Suprapubic skin (tissue), 4 donors: ENCODE measurements at regions not wholly inside any gene's neighbourhood (a gene's known extent, or its start where the extent isn't known, plus 50 kb on each side); places are given as distances from the start of the nearest gene placed in this dataset.

Experiments used
- POLR2A ChIP-seq, 2 donors: fragments of 450-650 bp; IDR thresholded peaks; one replicate each; pipeline ENCODE4 v1.6.1; 2017; ENCODE audit warnings: antibody characterized with exemption in 2 of 2, mild to moderate bottlenecking in 2 of 2, moderate library complexity in 2 of 2
- POLR2AphosphoS5 ChIP-seq, 3 donors: sonication (generic); formaldehyde crosslinking; IDR thresholded peaks; one replicate each; pipeline ENCODE4 v1.6.1; 2017; ENCODE audit warnings: antibody characterized with exemption in 3 of 3
- TF ChIP-seq, protein P1 (sequence below), 2 donors: fragments of 200-600 bp in 1 of 2; fragments of 450-650 bp in 1 of 2; sonication (generic) in 1 of 2; IDR thresholded peaks; one replicate each; pipeline ENCODE4 v1.5.1; 2016 to 2019; ENCODE audit warnings: antibody characterized with exemption in 2 of 2, mild to moderate bottlenecking in 1 of 2, moderate library complexity in 1 of 2

DNA sequence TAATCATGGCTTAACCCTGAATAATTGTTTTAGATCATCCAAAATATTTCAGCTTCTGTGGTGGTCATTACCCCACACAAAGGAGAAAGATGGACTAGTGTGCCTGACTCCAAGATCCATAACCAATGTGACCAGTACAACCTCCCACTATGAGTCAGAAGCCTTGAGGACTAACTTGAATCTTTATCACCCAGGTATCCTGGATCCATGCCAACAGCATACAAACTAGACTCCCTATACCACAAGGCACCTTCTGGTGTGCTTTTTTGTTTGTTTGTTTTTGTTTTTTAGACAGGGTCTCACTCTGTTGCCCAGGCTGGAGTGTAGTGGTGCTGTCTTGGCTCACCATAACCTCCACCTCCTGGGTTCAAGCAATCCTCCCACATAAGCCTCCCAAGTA, 317.7 kb downstream of the VPS13C start:
- TF ChIP-seq POLR2A (IDR thresholded peaks at IDR 0.05): no peak
- TF ChIP-seq, protein P1, sequence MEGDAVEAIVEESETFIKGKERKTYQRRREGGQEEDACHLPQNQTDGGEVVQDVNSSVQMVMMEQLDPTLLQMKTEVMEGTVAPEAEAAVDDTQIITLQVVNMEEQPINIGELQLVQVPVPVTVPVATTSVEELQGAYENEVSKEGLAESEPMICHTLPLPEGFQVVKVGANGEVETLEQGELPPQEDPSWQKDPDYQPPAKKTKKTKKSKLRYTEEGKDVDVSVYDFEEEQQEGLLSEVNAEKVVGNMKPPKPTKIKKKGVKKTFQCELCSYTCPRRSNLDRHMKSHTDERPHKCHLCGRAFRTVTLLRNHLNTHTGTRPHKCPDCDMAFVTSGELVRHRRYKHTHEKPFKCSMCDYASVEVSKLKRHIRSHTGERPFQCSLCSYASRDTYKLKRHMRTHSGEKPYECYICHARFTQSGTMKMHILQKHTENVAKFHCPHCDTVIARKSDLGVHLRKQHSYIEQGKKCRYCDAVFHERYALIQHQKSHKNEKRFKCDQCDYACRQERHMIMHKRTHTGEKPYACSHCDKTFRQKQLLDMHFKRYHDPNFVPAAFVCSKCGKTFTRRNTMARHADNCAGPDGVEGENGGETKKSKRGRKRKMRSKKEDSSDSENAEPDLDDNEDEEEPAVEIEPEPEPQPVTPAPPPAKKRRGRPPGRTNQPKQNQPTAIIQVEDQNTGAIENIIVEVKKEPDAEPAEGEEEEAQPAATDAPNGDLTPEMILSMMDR (IDR thresholded peaks at IDR 0.05): no peak
- no peak for TF ChIP-seq POLR2AphosphoS5 (IDR thresholded peaks at IDR 0.05)
